Endothelial cell of hepatic sinusoid (primary cell): ENCODE measurements at regions not wholly inside any gene's neighbourhood (a gene's known extent, or its start where the extent isn't known, plus 50 kb on each side); places are given as distances from the start of the nearest gene placed in this dataset.
"Not testable (repeated sequence)": the region's sequence is repeated elsewhere in the genome, so short reads cannot be mapped to it uniquely, and the experiment has no call there.

Experiments used
- in situ Hi-C: cut with HindIII; loops from 2 replicates; pipeline ENCODE4 v1.10.0; 2017; ENCODE audit warnings: low sequenced_read_pairs

DNA sequence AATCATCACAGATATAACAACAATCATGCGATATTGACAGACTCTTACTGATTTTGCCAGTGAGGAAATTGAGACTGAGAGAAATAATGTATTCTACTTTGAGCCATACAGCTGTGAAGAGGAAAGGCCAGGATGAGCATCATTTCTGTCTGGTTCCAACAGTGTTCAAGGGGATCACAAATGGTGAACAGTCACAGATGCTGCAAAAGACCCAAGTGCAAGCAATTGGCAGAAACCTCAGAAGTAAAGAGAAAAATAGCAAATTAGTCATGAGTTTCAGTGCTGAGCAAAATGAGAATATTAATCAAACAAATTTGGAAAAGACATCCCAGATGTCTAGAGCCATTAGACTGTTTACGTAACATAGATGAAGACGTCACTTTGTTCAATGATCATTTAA, 114.1 kb downstream of the RAB38 start:
- in situ Hi-C loops, result loop anchor here (25.0 kb wide), 1 partner anchor 649 kb away; no protein-coding TSS in a partner anchor

- in situ Hi-C loops, result loop anchor here (25.0 kb wide), 1 partner anchor 647 kb away; no protein-coding TSS in a partner anchor
Measured at GRCh38 chr11:88059326-88059725, 115.9 kb downstream of the RAB38 start.

DNA sequence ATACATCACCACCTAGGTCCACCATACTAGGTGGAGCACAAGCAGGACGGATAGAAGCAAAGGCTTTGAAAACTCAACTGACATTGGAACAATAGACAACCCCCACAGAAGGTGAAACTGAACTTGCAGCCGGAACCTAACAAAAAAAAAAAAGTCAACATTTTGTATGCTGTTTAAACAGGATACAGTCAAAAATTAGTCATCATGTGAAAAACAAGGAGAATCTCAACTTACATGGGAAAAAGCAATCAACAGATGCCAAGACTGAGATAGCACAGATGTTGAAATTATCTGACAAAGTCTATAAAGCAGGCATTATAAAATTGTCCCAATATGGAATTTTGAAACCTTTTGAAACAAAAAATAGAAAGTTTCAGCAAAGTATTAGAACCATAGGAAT, 123.8 kb downstream of the RAB38 start:
- in situ Hi-C loops, result loop anchor here (25.0 kb wide), 1 partner anchor 639 kb away; no protein-coding TSS in a partner anchor

DNA sequence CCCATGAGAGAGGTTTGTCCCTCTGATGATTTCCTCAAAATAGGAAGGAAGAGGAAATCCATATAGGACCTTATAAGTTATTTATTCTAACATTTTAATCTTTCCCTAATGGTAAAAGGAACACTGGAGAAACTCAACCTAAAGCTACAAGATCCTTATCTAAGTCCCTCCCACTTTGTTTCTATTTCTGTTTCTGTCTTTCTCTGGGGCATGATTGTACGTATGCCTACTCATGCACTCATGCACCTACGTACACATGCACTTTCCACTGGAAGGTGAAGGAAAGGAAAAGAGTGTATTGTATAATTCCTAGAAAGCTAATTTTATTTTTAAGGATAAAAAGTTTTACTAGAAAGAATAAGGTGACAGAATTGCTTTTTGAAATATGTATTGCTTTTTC, 125.0 kb downstream of the RAB38 start:
- in situ Hi-C loops, result loop anchor here (25.0 kb wide), 1 partner anchor 638 kb away; no protein-coding TSS in a partner anchor

GRCh38 chr11:88045288-88045687, 130.0 kb downstream of the RAB38 start:
- in situ Hi-C loops, result not testable (repeated sequence)

DNA sequence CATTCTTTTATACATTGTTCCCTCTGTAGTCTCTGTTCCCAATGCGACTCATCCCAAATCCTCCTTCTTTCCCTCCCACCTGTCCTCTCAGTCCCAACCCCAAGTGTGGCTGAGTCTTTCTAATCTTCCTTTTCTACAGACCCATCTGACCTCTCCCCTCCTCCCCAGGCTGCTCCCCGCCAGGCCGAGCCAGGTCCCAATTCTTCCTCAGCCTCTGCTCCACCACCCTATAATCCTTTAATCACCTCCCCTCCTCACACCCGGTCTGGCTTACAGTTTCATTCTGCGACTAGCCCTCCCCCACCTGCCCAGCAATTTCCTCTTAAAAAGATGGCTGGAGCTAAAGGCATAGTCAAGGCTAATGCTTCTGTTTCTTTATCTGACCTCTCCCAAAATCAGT, 130.6 kb downstream of the RAB38 start:
- in situ Hi-C loops, result not testable (repeated sequence)

GRCh38 chr11:88043149-88043548, 132.1 kb downstream of the RAB38 start:
- in situ Hi-C loops, result no loop called here

DNA sequence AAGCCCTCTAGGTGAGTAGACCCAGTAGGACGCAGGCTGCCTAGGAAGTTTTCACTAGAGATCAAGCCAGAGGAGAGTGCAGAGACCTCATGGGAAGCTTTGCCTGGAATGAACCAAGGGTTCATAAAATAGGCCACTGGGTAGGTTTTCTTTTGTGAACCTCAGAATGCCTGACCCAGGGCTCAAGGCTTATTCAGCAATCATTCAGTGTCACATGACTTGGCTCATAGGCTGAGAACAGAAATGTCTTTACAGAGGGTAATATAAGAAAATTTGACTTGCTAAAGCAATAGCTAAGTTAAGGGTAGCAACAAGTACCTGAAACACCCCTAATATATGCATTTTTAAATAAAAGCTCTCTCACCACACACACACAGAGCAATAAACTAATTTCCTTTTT, 132.6 kb downstream of the RAB38 start:
- in situ Hi-C loops, result no loop called here

DNA sequence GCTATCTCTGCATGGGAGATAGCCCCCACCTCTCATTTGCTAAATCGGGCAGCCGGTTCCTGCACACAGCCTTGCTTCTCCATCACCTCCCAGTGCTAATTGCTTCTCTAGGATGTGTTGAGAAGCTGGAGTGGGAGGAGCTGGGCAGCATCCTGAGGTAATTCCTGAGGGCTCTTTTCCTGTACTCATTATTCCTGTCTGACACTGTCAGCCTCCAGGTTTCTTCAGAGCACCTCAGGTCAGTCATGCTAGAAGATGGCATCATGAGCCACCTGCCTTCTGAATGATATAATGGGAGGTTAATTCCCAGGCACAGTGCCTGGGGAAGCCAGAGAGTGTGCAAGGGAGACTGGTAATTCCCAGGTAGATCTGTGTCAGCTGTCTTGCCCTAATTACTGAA, 133.0 kb downstream of the RAB38 start:
- in situ Hi-C loops, result no loop called here

- in situ Hi-C loops, result no loop called here
Measured at GRCh38 chr11:88041679-88042078, 133.6 kb downstream of the RAB38 start.

- in situ Hi-C loops, result no loop called here
Measured at GRCh38 chr11:88040148-88040496, 135.1 kb downstream of the RAB38 start.

DNA sequence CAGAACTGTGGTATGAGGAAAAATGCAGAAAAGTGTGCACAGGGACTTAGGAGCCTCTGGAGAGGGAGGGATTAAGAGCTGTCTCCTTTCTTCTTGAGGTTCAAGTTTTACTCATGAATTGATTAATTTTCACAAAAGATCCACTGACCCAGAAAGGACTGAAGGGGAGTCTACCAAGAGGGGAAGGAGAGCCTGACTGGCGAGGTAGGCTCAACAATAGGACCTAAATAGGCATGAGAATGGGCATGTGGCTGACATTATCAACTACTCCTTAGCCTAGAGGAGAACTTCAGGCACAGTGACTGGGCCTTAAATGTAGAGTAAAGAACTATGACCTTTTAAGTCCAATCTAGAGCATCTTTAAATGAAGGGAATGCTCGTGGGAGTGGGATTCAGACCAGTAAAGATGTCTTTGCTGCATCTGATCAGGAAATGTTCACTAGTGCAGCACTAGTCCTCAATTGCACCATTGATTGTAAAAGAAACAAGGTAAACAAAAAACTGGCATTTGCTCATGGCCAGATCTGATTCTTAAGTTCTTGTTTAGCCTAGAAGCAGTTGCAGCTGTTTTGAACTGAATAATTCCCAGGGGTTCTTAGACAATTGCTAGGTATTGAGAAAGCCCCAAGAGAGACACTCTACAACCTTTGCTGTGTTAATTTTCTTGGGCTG, 135.6 kb downstream of the RAB38 start:
- in situ Hi-C loops, result no loop called here

DNA sequence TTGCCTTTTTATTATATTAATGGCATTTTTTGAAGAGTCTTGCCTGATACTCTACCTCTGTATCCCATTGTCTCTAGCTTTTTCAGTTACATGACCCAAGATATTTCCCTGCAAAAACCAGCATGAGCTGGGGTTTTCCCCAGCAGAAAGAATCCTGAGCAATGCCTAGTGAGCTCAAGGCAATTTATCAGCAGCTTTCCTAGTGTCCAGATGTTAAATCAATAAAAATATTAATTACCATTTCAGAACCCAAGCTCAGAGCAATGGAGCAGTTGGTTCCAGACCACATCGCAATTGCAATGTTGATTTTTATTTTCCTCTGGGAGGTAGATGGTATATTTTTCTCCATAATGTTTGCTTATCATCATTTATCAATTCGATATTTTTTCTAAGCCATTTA, 137.2 kb downstream of the RAB38 start:
- in situ Hi-C loops, result no loop called here

DNA sequence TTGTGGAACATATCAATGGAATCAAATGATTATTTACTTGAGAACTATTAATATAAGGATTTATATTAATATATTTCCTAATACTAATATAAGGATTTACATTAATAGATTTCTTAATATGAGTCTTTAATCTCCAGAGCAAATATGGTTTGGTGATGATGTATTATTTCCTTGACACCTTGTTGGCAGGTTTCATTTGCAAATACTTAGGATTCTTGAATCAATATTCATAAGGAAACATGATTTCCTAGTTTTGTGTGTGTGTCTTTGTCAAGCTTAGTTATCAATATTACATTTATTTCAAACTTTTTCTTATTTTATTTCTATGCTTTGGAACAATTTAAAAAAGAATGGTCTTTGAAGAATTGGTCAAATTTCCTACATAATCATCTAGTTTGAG, 138.5 kb downstream of the RAB38 start:
- in situ Hi-C loops, result no loop called here

GRCh38 chr11:88035271-88035670, 140.0 kb downstream of the RAB38 start:
- in situ Hi-C loops, result no loop called here

- in situ Hi-C loops, result loop anchor here (25.0 kb wide), 1 partner anchor 520 kb away; no protein-coding TSS in a partner anchor
Measured at GRCh38 chr11:88017666-88018065, 157.6 kb downstream of the RAB38 start.

DNA sequence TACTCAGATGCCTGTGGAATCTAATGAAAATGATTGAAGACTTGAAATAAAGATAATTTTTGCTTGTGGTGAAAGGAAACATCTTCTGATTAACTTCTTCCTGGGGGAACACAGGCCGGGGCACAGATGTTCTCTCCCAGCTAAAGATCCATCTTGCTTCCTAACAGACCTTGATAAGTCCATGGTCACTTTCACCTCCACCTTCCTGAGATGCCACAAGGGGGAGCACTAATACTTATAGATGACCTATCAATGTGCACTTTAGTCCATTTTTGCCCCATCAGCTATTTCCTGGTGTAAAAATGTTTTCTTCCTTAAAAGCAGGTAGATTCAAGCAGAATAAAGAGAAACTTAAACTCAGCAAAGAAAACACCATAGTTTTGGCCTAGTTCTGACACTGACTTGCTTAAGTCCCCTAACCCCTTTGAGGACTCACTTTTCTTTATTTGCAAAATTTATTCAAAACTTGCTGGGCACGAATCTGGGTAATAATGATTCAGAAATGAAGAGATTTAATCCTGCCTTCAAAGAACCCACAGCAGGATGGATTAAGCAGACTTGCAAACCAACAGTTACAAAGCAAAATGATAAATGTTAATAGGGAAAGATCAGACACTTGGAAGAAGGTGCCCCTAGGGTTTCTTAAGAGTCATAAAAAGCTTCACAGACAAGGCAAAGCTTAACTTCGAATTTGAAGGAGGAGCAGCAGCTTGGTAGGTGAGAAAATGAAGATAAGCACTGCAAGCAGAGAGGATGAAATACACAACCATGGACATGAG, 158.7 kb downstream of the RAB38 start:
- in situ Hi-C loops, result loop anchor here (25.0 kb wide), 1 partner anchor 521 kb away; no protein-coding TSS in a partner anchor

DNA sequence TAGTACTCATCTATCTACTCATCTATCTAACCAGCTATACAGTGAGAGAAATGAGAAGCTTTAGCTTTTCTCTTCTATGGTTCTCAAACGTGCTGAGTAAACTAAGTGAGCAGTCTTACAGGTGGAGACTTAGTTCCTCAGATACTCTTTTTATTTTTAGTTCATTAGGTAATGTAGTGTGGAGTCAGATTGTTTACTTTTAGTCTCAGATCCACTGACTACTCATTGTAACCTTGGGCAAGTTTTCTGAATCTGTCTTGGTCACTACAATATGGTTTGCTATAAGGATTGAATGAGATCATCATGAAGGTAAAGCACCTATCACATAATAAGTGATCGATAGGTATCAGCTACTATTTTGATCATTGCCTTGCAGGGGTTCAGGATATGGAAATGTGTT, 160.1 kb downstream of the RAB38 start:
- in situ Hi-C loops, result loop anchor here (25.0 kb wide), 1 partner anchor 522 kb away; no protein-coding TSS in a partner anchor

DNA sequence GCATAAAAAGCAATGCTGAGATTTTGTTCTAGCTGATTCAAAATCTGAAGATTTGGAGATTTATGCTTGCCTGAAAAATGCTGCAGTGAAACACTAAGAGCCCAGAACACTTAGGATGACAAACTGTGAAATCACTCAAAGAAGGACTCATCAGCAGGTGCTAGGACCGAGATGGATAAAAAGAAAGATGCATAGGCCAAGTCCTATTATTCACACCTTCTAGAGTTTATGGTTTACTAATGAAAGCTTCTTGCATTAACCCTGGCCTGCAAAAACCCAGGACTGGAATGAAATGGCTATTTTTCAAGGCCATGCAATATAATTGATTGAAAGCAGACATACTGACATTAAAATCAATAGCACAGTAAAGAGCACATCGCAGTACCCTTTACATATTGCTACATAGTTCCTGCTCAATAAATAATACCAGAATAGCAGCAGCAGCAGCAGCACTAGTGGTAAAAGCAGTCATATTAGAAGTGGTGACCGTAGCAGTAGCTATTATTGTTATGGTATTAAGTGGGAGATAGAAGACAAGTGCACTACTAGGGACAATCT, 161.7 kb downstream of the RAB38 start:
- in situ Hi-C loops, result loop anchor here (25.0 kb wide), 1 partner anchor 524 kb away; no protein-coding TSS in a partner anchor

DNA sequence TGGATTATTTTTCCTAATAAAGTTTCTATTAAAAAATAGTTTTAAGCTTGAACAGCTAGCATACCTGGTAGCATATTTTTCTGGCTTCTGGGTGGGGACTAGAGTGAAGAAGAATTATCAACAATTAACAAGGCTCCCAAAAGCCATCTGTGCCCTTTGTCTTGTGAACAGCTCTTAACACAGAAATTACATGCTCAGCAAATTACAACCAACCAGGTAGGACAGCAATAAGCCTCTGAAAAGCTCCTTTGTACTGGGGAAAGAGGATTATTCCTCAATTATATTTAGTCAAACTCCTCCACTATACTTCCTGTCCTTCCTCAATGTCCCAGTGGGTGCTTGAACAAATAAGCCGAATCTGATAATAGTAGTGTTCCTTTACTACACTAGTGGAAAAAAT, 162.8 kb downstream of the RAB38 start:
- in situ Hi-C loops, result loop anchor here (25.0 kb wide), 1 partner anchor 525 kb away; no protein-coding TSS in a partner anchor

- in situ Hi-C loops, result no loop called here
Measured at GRCh38 chr11:87976009-87976408, 199.2 kb downstream of the RAB38 start.

- in situ Hi-C loops, result no loop called here
Measured at GRCh38 chr11:87974797-87975196, 200.4 kb downstream of the RAB38 start.
